Stimulated activated CD8-positive, alpha-beta memory T cell treated with anti-CD3 and anti-CD28 coated beads, Interleukin-7, amount 100 ng/mL, for 24 hours (primary cell): ENCODE measurements at regions not wholly inside any gene's neighbourhood (a gene's known extent, or its start where the extent isn't known, plus 50 kb on each side); places are given as distances from the start of the nearest gene placed in this dataset.
"Not testable (repeated sequence)": the region's sequence is repeated elsewhere in the genome, so short reads cannot be mapped to it uniquely, and the experiment has no call there.

ENCODE experiments used
- DNase-seq: peaks from one replicate; pipeline ENCODE4 v3.0.0-alpha.2; 2020; ENCODE audit warnings: low read depth

DNA sequence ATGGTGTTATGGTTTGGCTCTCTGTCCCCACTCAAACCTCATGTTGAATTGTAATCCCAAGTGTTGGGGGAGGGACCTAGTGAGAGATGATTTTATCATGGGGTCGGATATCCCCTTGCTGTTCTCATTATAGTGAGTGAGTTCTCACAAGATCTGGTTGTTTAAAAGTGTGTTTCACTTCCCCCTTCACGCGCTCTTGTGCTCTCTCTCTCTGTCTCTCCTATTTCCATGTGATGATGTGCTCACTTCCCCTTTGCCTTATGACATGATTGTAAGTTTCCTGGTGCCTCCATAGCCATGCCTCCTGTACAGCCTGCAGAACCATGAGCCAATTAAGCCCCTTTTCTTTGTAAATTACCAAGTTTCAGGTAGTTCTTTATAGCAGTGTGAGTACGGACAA is 765.1 kb downstream of the KCNA4 start:
- DNase-seq, result no peak

DNA sequence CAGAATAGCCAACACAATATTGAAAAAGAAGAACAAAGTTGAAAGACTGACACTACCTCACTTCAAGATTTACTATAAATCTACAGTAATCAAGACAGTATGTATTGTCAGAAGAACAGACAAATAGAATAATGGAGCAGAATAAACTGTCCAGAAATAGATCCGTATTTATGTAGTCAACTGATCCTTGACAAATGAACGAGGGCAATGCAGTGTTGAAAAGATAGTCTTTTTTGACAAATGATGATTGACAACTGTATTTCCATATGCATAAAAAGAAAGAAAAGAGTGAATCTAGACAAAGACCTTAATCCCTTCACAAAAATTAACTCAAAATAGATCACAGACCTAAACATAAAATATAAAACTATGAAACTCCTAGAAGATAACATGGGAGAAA is 767.1 kb downstream of the KCNA4 start:
- DNase-seq, result no peak

DNA sequence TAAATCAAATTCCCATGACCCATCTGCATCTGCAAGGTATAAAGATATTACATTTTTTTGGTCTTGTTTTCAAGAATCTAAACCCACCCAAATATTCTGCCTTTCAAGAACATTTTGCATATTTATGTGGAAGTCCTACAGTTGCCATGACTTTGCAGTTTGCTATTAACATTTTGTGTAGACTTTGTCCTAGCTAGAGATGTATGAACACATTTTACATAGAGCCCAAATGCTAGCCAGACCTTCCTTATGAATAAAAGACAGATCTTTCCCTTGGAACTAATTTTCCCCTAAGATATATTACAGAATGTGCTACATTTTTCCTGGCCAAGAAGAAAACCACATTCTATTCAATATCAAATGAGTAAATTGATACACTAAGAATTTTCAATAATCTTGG is 772.5 kb downstream of the KCNA4 start:
- no peak for DNase-seq

DNA sequence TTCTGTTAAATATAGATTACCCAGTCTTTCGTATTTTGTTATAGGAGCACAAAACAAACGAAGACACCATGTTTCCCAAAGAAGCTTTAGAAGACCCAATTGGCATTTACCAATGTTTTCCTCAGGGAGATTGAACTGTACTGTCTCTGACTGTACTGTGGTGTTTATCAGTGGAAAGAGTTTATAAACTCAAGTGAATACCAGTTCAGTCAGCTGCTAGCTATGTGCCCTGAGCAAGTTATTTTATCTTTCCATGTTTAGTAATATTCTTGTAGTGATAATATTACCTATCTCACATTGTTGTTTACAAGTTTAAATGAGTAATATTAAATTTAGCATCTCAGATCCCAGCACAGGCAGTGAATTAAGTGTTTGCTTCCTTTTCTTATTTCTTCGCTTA is 773.2 kb downstream of the KCNA4 start:
- DNase-seq, result no peak

- no peak for DNase-seq
These were observed 784.8 kb downstream of the KCNA4 start for GRCh38 chr11:29231991-29232390.

DNA sequence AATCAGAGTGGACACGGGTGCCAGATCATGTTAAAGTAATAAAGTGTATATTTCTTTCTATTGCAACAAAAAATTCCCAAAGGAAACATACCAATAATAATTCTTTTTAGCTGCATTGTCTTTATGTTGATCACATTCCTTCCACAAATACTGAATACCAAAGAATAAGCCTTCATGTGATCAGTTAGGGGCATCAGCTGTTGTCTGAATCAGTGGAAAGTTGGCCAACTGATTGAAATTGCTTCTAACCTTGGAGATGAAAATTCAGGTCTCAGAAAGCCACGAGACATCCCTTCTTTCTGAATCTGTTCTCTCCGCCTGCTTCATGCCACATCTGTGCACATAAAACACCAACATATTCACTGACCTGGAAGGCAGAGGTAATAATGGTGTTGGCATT is 785.2 kb downstream of the KCNA4 start:
- no peak for DNase-seq

DNA sequence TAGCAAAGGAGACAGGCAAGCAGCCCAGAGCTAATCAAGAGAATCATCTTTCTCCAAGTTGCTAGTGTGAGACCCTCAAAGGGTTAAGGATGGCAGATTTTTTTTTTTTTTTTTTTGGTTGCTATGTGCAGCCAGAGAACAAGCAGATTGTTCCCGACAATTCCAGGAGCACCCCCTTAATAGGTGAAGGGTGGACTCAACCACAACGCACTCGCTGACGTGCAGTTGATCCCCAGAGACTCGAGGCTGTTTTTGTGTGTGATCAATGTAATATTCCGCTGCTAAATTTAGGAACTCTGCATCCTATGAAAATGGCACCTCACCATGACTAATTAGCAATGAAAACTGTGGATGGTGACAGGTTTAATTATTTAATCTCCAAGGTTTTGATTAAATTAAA is 789.0 kb downstream of the KCNA4 start:
- no peak for DNase-seq

GRCh38 chr11:29224739-29225384 is 792.0 kb downstream of the KCNA4 start:
- no peak for DNase-seq

DNA sequence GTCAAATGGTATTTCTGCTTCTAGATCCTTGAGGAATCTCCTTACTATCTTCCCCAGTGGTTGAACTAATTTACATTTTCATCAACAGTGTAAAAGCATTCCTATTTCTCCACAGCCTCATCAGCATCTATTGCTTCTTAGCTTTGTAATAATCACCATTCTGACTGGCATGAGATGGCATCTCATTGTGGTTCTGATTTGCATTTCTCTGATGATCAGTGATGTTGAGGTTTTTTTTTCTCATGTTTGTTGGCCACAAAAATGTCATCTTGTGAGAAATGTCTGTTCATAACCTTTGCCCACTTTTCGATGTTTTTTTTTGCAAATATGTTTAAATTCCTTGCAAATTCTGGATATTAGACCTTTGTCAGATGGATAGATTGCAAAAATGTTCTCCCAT is 797.3 kb downstream of the KCNA4 start:
- DNase-seq, result not testable (repeated sequence)

GRCh38 chr11:29217901-29218300 is 798.9 kb downstream of the KCNA4 start:
- DNase-seq, result no peak

DNA sequence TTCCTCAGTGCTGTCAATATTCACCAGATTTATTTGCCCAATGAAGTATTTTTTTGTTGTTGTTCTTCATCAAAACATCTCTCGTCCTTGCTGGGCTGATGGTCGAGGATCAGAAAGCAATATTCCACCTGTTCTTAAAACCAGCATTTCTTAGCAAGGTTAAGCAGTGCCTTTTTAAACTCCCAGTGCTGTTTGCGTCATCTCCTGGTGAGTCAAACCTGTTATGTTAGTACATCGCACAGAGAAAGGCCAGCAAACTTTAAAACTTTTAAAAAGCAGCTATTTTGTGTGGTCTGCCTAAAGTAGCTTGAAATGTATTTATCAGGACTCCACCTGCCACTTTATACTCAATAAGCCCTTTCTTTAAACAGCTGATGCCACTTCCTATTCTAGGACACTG is 802.0 kb downstream of the KCNA4 start:
- no peak for DNase-seq

- DNase-seq, result no peak
These were observed 805.6 kb downstream of the KCNA4 start for GRCh38 chr11:29211202-29211601.

DNA sequence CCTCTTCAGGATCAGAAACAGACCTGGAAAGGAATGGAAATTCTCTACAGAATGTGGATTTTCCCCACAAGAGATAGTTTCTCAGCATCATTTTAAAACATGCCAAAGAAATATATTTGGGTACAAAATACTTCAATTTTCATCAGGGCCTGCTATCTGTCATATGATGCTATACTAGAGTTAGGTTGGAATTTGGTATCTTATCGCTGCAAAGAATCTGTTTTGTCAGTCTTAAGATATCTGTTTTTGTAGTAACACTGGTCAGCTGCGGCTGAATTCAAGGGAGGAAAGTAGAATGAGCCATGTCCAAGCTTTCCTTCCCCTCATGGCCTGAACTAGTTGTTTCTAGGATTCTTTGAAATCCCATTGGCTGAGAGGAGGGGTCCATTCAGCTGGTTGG is 806.4 kb downstream of the KCNA4 start:
- no peak for DNase-seq

- no peak for DNase-seq
These were observed 808.7 kb downstream of the KCNA4 start for GRCh38 chr11:29208117-29208516.

DNA sequence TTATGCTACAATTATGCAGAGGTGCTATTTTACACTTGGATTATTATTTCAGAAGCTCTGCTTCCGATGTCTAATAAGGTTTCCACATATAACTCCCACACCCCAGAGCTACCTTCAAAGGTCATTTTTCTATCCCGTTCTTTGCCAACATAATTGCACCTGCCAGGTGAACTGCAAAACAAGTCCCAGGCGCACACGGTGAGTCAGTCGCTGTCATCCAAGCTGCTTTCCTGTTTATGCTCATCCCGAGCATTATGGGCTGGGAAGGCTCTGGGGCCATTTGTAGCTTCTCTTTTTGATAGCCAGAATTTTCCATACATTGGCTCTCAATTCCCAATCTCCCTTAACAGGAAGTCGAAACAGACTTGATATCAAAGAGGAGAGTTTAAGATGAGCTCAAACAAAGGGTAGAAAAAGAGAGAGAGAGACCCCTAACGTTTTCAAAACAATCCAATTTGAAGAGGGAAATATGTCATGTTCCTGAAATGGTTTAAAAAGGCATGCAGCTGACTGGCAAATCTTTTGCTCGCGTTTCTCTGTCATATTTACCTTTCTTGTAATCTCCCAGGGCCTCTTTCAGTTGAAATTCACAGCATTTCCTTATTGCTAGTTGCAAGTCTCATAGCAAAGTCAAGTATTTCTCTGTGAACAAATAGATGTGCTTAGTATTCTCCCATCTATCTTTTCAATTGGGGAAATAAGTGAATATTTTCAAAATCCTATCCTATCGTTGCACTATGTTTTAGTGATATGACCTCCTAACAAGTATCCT is 815.9 kb downstream of the KCNA4 start:
- DNase-seq, result no peak

- no peak for DNase-seq
These were observed 826.5 kb downstream of the KCNA4 start for GRCh38 chr11:29190313-29190712.

DNA sequence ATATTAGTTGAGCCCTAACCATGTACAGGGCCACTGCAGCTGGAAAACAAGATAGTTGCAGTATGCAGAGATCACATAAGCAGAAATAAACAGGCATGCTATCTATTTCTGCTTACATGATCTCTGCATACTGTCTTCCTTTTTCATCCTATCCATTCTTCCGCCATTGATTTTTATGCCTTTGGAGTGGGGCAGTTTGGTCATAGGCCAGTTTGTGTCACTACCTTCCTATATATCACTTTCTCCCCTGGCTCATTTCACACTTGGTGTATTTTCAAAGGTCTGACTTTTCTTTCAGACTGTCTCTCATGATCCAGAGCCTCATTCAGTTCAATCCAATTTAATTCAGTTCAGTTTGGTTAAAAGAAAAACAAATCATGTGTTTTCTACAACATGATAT is 829.6 kb downstream of the KCNA4 start:
- no peak for DNase-seq

DNA sequence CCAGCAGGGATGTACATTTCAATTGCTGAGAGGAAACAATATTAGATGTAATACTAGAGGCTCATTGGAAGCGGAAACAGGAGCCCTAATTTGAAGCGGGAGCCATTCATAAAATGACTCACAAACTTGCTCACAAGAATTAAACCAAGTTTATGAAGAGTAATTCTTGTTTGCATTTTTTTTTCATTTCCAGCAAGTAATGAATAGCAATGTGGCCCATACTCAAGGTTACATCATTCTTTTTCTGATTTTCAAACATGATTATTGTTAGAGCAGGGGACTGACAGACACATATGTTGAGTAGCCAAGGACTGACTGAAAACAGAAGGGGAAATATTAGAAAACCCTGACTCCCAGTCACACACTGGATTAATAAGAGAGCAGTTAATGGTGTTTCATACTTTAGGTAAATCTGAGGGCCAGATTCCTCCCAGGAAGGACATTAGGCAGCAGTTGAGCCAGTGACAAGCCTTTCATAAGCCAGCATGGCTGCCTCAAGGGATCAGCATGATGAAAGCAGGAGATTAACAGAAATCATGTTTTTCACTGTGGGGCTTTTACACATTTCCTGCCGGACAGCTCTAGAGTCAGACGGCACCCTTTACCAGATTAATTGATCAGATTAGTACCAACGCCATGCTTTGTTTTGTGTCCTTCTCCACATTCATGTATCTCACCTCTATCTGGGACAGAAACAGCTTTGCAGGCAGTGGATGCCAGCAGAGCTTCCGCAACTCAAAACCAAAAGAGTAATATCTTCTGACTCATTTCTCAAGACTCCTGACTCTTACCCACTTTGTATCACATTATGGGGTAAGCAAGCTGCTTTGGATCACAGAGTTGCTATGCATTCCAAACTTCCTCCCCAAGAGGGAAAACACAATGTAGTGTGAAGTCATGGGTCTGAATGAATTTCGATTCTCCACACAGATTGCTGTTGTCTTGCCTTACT is 831.6 kb downstream of the KCNA4 start:
- no peak for DNase-seq

DNA sequence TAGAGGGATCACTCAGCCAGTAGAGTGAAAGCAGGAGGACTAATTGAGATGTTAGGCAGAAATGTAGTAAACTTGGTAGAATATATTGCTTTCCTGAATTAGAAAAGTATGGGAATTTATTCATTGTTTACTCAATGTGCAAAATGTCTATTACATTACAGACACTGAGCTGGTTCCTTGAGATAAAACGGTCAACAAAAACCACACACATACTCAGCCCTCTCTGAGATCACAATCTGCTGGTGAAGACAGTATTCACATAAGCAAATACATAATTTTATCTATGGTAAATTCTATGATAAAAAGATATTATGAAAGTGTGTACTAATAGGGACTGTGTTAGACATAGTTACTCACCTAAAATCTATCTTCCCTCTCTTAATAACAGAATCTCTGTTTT is 833.5 kb downstream of the KCNA4 start:
- no peak for DNase-seq

DNA sequence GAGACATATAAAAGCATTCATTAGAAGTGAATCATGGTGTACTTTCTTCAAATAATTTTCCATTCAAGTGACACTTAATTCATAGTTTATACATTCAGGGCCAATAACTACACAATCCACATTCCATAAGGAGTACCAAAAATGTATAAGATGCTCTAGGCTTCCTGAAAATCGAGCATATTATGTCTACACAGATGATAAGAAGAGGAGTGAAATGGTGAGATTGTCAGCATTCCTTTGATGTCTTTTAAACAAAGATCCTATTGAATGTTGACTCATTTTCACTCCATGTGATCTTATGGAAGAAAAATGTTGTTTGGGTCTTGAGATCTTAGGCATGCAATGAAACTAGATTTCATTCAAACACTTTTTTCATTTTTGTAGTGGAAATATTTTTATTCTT is 843.2 kb downstream of the KCNA4 start:
- no peak for DNase-seq

- DNase-seq, result no peak
These were observed 845.4 kb downstream of the KCNA4 start for GRCh38 chr11:29171360-29171950.

DNA sequence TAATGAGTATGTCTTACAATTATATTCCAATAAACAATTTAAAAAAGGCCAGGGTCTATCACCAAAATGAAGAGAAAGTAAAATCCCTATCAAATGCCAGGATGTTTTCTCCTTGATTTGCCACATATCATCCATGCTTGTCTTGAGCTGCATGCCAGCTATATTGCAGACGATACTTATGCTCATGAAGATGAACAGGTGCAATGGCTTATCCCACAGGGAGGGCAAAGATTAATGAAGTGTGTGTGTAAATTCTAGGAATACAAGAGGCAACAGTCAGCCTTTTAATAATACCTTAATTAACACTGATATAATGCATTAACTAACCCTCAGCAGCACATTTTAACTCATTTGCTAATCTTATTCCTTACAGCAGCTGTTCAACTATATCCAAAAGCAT is 850.5 kb downstream of the KCNA4 start:
- DNase-seq, result no peak
